OCI-LY3 (cell line): ENCODE measurements at regions not wholly inside any gene's neighbourhood (a gene's known extent, or its start where the extent isn't known, plus 50 kb on each side); places are given as distances from the start of the nearest gene placed in this dataset.

Source experiments
- H2AFZ ChIP-seq: fragments of 200-600, 300-600 bp; shearing (Covaris generic); 2 replicates; pipeline ENCODE4 v1.6.0; 2014; ENCODE audit warnings: antibody characterized with exemption, low read depth, low read length
- H3K27ac ChIP-seq: fragments of 200-600, 300-600 bp; sonication (generic); 2 replicates; pipeline ENCODE4 v1.5.1; 2014; ENCODE audit warnings: mild to moderate bottlenecking, low read length, moderate library complexity, mixed read lengths
- H3K27me3 ChIP-seq: fragments of 200-600, 300-600 bp; sonication (generic); 2 replicates; pipeline ENCODE4 v1.6.1; 2014; ENCODE audit warnings: low read depth, low read length, mixed read lengths
- H3K36me3 ChIP-seq: fragments of 200-600, 300-600 bp; sonication (generic); replicated peaks from 2 replicates; pipeline ENCODE3; 2014; ENCODE audit warnings: low read depth, low read length, mixed read lengths
- H3K4me1 ChIP-seq: fragments of 300-600, 200-600 bp; sonication (generic); 2 replicates; pipeline ENCODE4 v1.6.1; 2014; ENCODE audit warnings: low read length, mixed read lengths
- H3K4me2 ChIP-seq: fragments of 200-600, 300-600 bp; sonication (generic); 2 replicates; pipeline ENCODE4 v1.6.1; 2014; ENCODE audit warnings: low read length, mixed read lengths
- H3K4me3 ChIP-seq: fragments of 300-600, 200-600 bp; sonication (generic); 2 replicates; pipeline ENCODE4 v1.5.1; 2014; ENCODE audit warnings: antibody characterized with exemption, mild to moderate bottlenecking, low read length, moderate library complexity
- H3K79me2 ChIP-seq: fragments of 300-600, 200-600 bp; shearing (Covaris generic); 2 replicates; pipeline ENCODE4 v1.6.1; 2014; ENCODE audit warnings: mild to moderate bottlenecking, low read length, mixed read lengths
- H3K9ac ChIP-seq: fragments of 300-600, 200-600 bp; shearing (Covaris generic); 2 replicates; pipeline ENCODE4 v1.6.0; 2014; ENCODE audit warnings: mild to moderate bottlenecking, low read length, moderate library complexity
- H3K9me3 ChIP-seq: fragments of 200-600, 300-600 bp; shearing (Covaris generic); 2 replicates; pipeline ENCODE4 v1.6.1; 2014; ENCODE audit warnings: low read length, mixed read lengths; ENCODE audit not compliant: insufficient read depth
- H4K20me1 ChIP-seq: fragments of 200-600, 300-600 bp; sonication (generic); 2 replicates; pipeline ENCODE4 v1.6.1; 2016; ENCODE audit warnings: low read length, mixed read lengths; ENCODE audit not compliant: insufficient read depth
- CTCF ChIP-seq: fragments of 200-600, 300-600 bp; sonication (generic); IDR thresholded peaks from 2 replicates; pipeline ENCODE4 v1.5.1; 2014; ENCODE audit warnings: antibody characterized with exemption, low read length, low read depth
- EZH2phosphoT487 ChIP-seq: fragments of 200-600 bp; shearing (Covaris generic); IDR thresholded peaks from 2 replicates; pipeline ENCODE4 v1.6.1; 2018; ENCODE audit warnings: antibody characterized with exemption, mixed run types, low read depth

- H3K36me3 ChIP-seq: no peaks in the 10 kb centered on the region
- no peak overlapping the region for H2AFZ ChIP-seq
- H3K4me2 ChIP-seq: no peak overlapping the region
- H3K4me1 ChIP-seq: peaks cover 27% of the 10 kb centered on the region
- H3K79me2 ChIP-seq: no peaks in the 10 kb centered on the region
- H4K20me1 ChIP-seq: no peaks in the 10 kb centered on the region
- H3K27me3 ChIP-seq: 0 out of 2 replicates have a peak, but pooled peaks cover 4% of the 10 kb centered on the region
- no peak for TF ChIP-seq EZH2phosphoT487
- TF ChIP-seq CTCF: no peak
- no peak overlapping the region for H3K4me3 ChIP-seq
- H3K9ac ChIP-seq: no peak overlapping the region
- no peak overlapping the region; the same call in 1 of the 2 replicates for H3K27ac ChIP-seq
- H3K9me3 ChIP-seq: no peaks in the 10 kb centered on the region
Observed at GRCh38 chr17:55561973-55562495, 50.8 kb upstream of the SMIM36 start.

- Histone ChIP-seq H2AFZ (no peak overlapping the region), H3K9me3 (no peaks in the 10 kb centered on the region), H3K36me3 (no peaks in the 10 kb centered on the region), H3K27ac (no peak overlapping the region; the same call in 1 of the 2 replicates), H3K9ac (no peak overlapping the region), H4K20me1 (no peaks in the 10 kb centered on the region), H3K4me3 (no peak overlapping the region), H3K4me2 (no peak overlapping the region), H3K79me2 (no peaks in the 10 kb centered on the region), H3K4me1 (peaks cover 22% of the 10 kb centered on the region), H3K27me3 (no peaks in the 10 kb centered on the region)
- TF ChIP-seq EZH2phosphoT487: no peak
Observed at GRCh38 chr17:55561316-55561972, 50.2 kb upstream of the SMIM36 start.
